ENCODE measurements at regions not wholly inside any gene's neighbourhood (a gene's known extent, or its start where the extent isn't known, plus 50 kb on each side); places are given as distances from the start of the nearest gene placed in this dataset.

GRCh38 chr13:48595431-48596429 lies 58.0 kb upstream of the CYSLTR2 start:
- Histone ChIP-seq H4K20me1 (ENCODE audit: insufficient read depth, low read length) (no peaks in the 10 kb centered on the region), H3K27ac (ENCODE audit: low read depth in 1 of 2, low read length in 2 of 2) (no peak overlapping the region), H3K27me3 (ENCODE audit: control insufficient read depth in 2 of 2, insufficient read depth in 2 of 2, low read length in 2 of 2) (no peaks in the 10 kb centered on the region), H3K9ac (ENCODE audit: insufficient read depth, low read length, poor library complexity, severe bottlenecking) (no peak overlapping the region), H3K36me3 (replicated peaks in 1 of 2; ENCODE audit: control insufficient read depth in 1 of 2, insufficient read depth in 2 of 2, low read length in 2 of 2) (no peaks in the 10 kb centered on the region), H3K79me2 (ENCODE audit: insufficient read depth, low read length) (no peaks in the 10 kb centered on the region), H3K4me3 (replicated peaks in 1 of 3; ENCODE audit: low read depth in 2 of 3, low read length in 3 of 3) (no peak overlapping the region), H3K4me2 (replicated peaks; ENCODE audit: extremely low read depth, low read length, poor library complexity, severe bottlenecking) (no peak overlapping the region), H3K9me3 (replicated peaks in 1 of 2; ENCODE audit: control insufficient read depth in 1 of 2, insufficient read depth in 1 of 2, low read length in 2 of 2) (no peaks in the 10 kb centered on the region), H2AFZ (ENCODE audit: insufficient read depth, low read depth, low read length, poor library complexity, severe bottlenecking) (no peak overlapping the region), H3K4me1 (ENCODE audit: control insufficient read depth in 1 of 2, insufficient read depth in 2 of 2, low read length in 2 of 2) (peaks cover 0 to 13% of the 10 kb centered on the region in 2 donors)
- Mint-ChIP-seq H3K27me3 (ENCODE audit: low read depth in 3 of 3) (no peaks in the 10 kb centered on the region), H3K36me3 (no peaks in the 10 kb centered on the region), H3K4me1 (peaks cover 17% of the 10 kb centered on the region), H3K27ac (peak overlapping the region in 1 of 7 donors; percentile 32), H3K9me3 (peaks cover 0 to 8% (median 3%) of the 10 kb centered on the region in 7 donors), H3K4me3 (no peak overlapping the region)
- 74% methylated on average over 4 of the region's 7 CpGs for WGBS (ENCODE audit: insufficient coverage)
- TF ChIP-seq CTCF (IDR thresholded peaks at IDR 0.05): peak; percentile 76
- DNase-seq: peak; percentile 74 to 81 (median 76)
- intact Hi-C loops (cut with micrococcal nuclease): loop anchor here (1.0 kb wide), 1 partner anchor 174 kb away; no protein-coding TSS in a partner anchor

- peaks cover 1% of the 10 kb centered on the region for H3K4me1 Mint-ChIP-seq
- H3K36me3 ChIP-seq (replicated peaks in 1 of 2; ENCODE audit: control insufficient read depth in 1 of 2, insufficient read depth in 2 of 2, low read length in 2 of 2): no peaks in the 10 kb centered on the region
- H3K36me3 Mint-ChIP-seq: no peaks in the 10 kb centered on the region
- H3K4me3 Mint-ChIP-seq: no peak overlapping the region
- peak overlapping the region; percentile 35 for H2AFZ ChIP-seq (ENCODE audit: insufficient read depth, low read depth, low read length, poor library complexity, severe bottlenecking)
- H3K9me3 Mint-ChIP-seq: peaks cover 3 to 10% (median 7%) of the 10 kb centered on the region in 7 donors
- no peak overlapping the region for H3K4me3 ChIP-seq (replicated peaks in 1 of 3; ENCODE audit: low read depth in 2 of 3, low read length in 3 of 3)
- H3K4me2 ChIP-seq (replicated peaks; ENCODE audit: extremely low read depth, low read length, poor library complexity, severe bottlenecking): no peak overlapping the region
- H3K27ac Mint-ChIP-seq: no peak overlapping the region
- WGBS (ENCODE audit: insufficient coverage): 52% methylated on average over 3 of the region's 5 CpGs
- DNase-seq: no peak
- H4K20me1 ChIP-seq (ENCODE audit: insufficient read depth, low read length): no peaks in the 10 kb centered on the region
- H3K27ac ChIP-seq (ENCODE audit: low read depth in 1 of 2, low read length in 2 of 2): no peak overlapping the region
- no peaks in the 10 kb centered on the region for H3K27me3 Mint-ChIP-seq (ENCODE audit: low read depth in 3 of 3)
- H3K9me3 ChIP-seq (replicated peaks in 1 of 2; ENCODE audit: control insufficient read depth in 1 of 2, insufficient read depth in 1 of 2, low read length in 2 of 2): no peaks in the 10 kb centered on the region
- H3K79me2 ChIP-seq (ENCODE audit: insufficient read depth, low read length): no peaks in the 10 kb centered on the region
- H3K9ac ChIP-seq (ENCODE audit: insufficient read depth, low read length, poor library complexity, severe bottlenecking): no peak overlapping the region
- no peaks in the 10 kb centered on the region for H3K4me1 ChIP-seq (ENCODE audit: control insufficient read depth in 1 of 2, insufficient read depth in 2 of 2, low read length in 2 of 2)
- TF ChIP-seq CTCF (IDR thresholded peaks at IDR 0.05): no peak
- intact Hi-C loops (cut with micrococcal nuclease): no loop called here
- H3K27me3 ChIP-seq (ENCODE audit: control insufficient read depth in 2 of 2, insufficient read depth in 2 of 2, low read length in 2 of 2): no peaks in the 10 kb centered on the region
Observed at GRCh38 chr13:48600374-48601364, 53.1 kb upstream of the CYSLTR2 start.

Data from CD14-positive monocyte (primary cell).